ENCODE measurements at regions not wholly inside any gene's neighbourhood (a gene's known extent, or its start where the extent isn't known, plus 50 kb on each side); places are given as distances from the start of the nearest gene placed in this dataset.

GRCh38 chr3:118408431-118408830 lies 626.2 kb downstream of the IGSF11 start:
- no peak for DNase-seq

GRCh38 chr3:118412503-118412902 lies 622.1 kb downstream of the IGSF11 start:
- no peak for DNase-seq

GRCh38 chr3:118425272-118425837 lies 609.3 kb downstream of the IGSF11 start:
- DNase-seq, result no peak

DNA sequence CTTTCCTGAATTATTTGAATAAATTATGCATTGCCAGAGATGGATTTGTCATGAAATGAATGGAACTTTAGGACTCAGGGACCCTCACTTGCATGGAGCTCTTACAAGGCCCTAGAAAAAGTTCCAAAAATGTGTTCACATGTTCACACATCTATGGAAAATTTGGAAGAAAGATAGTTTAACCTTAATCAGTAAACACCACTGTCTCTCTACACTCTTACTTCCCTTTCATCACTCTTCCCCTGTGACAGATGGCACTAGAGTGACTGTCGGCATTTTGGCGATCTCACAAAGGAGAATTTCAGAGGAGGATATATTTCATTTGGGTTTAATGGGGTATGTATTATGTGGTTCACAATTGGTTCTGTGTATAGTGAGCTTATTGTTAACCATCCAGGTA lies 600.8 kb downstream of the IGSF11 start:
- DNase-seq, result no peak

GRCh38 chr3:118435851-118436350 lies 598.7 kb downstream of the IGSF11 start:
- no peak for DNase-seq

DNA sequence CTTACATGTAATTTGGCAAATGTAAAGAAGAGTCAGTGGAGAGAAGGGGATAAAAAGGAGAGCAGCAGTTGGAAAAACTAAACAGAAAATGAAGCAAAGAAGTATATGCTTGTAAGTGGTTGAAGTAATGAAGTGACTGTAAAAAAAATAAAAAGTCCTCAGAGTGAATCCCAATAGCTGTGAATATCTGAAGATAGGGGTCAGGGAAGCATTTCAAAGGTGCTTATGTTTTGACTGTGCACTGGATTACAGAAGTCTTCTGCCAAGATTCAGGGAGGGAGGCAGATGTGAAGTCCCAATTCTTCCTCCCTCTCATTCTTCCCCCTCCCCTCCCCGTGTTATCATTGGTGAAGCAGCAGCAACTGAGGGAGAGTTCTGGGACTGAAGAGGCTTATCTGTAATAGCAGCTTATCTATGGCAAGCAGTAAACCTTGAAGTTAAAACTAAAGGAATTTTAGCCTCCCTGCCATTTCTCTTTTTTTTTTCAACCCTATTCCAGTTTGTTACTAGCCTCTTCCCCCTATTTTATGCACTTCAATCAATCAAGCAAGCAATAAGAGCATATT lies 597.9 kb downstream of the IGSF11 start:
- no peak for DNase-seq

DNA sequence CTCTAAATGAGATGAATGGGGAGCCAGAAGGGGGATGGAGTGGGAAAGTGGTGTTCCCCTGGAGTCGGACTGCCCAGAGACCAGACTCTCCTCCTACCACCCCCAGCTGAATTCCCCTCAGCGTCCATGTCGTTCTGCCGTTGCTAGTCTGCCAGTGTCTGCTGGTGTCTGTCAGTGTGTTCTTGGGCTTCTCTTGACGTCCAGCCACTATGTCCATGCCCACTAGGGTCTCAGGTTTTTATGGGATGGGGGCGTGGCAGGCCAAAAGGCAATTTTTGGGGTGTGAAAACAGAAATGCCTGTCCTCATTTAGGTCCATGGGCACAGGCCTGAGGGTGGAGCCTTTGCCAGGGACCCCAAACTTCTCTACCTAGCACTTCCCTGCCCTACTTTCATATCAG lies 589.6 kb downstream of the IGSF11 start:
- no peak for DNase-seq

- no peak for DNase-seq
These were observed 587.3 kb downstream of the IGSF11 start for GRCh38 chr3:118447339-118447738.

DNA sequence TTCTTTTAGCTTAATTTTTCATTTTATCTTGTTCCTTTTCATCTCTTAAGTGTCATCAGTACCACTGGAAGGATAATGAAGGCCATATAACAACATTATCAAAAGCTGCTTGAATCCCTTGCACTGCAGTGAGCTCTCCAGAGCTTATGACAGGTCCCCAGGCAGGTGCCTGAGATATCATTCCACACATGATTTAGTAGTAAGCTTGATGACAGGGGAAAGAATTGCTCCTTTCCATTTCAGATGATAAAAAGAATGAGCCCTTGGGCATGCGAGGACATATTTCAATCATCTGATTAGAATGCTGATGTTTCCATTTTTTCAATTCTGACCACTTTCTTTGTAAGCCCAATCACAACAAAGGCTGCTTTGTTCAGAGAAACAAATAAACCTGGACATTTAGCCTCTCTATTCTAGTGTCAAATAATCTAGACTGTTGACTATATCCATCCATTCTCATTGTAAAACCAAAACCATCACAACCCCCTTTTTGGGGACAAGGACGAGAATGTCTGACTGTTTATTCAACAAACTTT lies 567.8 kb downstream of the IGSF11 start:
- DNase-seq, result no peak

DNA sequence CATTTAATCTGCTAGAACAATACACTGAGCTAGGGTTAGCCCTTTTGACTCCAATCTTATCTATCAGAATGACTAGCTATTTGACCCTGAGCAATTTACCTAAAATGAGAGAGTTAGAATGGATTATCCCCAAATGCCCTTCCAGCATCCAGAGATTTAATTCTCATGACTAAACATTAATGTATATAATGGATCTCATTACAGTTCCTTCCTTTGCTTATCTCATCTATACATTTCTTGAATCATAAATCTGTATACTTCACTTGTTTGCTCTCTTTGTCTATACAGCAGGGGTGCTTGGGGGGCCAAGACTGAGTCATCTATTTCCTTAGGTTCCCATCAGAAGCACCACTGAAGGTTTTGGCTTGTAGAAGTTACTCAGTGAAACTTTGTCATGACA lies 565.8 kb downstream of the IGSF11 start:
- no peak for DNase-seq

DNA sequence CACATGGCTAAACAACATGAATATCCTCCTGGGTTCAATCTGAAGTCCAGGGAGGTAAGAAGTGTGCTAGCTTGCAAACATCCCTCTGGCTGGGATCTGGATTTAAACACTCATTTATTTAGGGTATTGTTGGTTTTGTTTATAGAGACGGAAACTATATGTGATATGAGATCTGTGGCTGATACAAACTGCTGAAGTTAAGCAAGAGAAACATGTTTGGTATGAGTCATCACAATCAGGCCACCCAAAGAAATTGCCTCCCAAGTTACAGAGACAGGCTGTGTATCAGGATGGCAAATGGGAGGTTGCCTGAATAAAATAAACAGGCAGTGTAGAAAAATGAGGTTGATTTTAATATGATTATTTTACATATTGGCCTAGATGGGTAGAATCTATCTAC lies 562.1 kb downstream of the IGSF11 start:
- no peak for DNase-seq

GRCh38 chr3:118473343-118473742 lies 561.3 kb downstream of the IGSF11 start:
- no peak for DNase-seq

- no peak for DNase-seq
These were observed 557.6 kb downstream of the IGSF11 start for GRCh38 chr3:118476885-118477618.

GRCh38 chr3:118477768-118478167 lies 556.9 kb downstream of the IGSF11 start:
- no peak for DNase-seq

- DNase-seq, result no peak
These were observed 555.9 kb downstream of the IGSF11 start for GRCh38 chr3:118478706-118479276.

GRCh38 chr3:118479376-118479775 lies 555.3 kb downstream of the IGSF11 start:
- no peak for DNase-seq

DNA sequence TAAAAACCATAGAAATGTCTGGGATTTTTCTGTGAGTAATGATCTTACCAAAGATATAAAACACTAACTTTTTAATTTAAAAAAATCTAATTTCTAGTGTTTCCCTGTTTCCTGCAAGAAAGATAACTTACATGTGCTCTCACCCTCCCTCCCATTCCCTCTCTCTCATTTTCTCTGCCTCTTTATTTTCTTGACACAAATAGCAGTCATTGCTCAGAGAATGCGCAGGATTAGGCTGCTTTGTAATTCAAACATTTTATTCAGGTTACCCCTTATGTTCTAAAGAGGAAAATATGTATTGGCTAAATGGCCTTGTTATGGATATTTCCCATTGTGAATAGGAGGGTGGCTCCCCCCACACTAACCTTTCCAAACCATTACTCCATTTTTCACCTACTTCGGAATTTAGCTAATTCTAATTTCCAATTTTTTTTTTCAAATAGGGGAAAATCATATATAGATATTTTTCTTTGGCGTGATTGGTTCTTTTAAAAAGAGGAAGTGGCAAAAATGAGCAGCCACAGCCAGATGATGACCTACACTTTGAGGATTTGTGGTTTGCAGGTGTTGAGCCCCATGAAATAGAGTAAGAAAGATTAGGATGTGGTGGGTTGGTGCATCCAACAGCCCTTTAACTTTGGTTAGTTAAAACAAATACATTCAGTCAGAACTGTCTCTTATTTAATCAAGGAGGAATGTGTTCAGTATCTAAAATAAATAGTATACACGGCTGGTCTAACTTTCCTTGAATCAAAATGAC lies 554.4 kb downstream of the IGSF11 start:
- no peak for DNase-seq

DNA sequence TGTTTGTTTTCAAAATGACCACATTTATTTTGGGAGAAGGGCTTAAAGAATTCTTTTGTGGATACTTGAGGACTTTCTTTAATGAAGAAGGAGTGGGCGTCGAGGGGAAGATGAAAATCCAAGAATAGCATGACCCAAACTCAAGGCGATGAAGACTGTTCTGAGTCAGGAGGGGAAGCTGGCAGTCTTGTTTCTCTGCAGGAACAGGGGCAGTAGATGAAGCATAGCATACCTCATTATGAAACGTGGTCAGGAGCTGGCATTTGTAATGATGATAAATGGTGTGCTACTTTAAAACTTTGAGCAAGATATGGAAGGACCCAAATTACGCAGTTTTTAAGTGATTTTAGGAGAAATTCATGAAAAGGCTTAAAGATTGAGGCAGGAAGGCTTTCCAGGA lies 549.0 kb downstream of the IGSF11 start:
- DNase-seq, result no peak

GRCh38 chr3:118487734-118488133 lies 546.9 kb downstream of the IGSF11 start:
- no peak for DNase-seq

DNA sequence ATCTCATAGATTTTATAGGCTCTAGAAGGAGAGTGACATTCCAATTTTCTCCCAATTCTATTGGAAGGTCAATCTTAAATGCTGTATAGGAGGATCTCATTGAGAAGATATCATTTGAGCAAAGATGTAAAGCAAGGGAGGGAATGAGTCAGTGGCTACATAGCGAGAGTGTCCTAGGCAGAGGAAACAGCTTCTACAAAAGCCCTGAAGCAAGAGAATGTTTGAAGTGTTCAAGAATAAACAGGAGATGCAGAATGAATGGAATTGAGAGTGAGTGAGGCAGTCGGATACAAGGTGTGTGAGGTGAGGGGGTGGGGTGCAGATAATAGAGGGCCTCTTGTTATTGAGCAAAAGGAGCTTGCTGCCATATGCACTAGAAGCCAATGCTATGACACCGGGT lies 545.9 kb downstream of the IGSF11 start:
- no peak for DNase-seq

GRCh38 chr3:118495206-118495605 lies 539.4 kb downstream of the IGSF11 start:
- DNase-seq, result no peak

DNA sequence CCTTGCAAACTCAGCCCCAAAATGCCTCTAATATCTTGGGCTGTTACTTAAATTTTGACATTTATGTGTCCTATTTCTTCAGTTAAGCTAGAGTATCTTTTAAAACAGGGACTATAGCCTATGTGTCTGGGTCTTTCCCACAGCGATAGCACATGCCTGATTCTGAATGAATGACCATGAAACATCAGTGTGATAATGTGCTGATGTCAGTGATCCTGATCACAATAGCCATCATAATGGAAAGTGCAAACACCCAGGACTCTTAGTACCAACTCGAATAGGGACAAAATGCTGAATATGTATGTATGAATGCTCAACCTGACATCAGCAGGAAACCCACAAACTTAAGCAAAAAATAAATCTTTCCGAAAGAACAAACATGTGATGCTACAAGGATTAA lies 537.4 kb downstream of the IGSF11 start:
- DNase-seq, result no peak

DNA sequence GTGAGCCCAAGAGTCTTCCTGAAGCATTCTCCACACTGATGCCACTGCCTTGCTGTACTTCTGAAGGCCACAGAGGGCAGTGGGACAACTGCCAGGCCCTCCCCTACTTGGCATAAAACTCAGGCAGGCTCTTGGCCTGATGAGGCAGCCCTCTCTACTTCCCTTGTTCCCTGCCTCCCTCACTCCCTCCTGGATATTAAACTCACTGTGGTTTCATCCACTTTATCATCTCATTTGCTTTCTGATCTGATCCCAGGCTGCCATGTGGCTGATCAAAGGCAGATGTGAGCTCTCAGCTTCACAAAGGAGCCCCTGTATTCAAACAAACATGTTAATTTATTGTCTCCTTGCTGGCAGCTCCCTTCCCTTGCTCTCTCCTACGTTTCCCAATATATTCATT lies 533.5 kb downstream of the IGSF11 start:
- DNase-seq, result no peak

Data from NCI-H1694 treated with DMSO at 0.1 percent for 48 hours (cell line).